ENCODE measurements at regions not wholly inside any gene's neighbourhood (a gene's known extent, or its start where the extent isn't known, plus 50 kb on each side); places are given as distances from the start of the nearest gene placed in this dataset.

GRCh38 chr13:44193731-44194130 is 179.9 kb upstream of the SERP2 start:
- TF ChIP-seq CTCF (IDR thresholded peaks at IDR 0.05) = no peak

- TF ChIP-seq CTCF (IDR thresholded peaks at IDR 0.05) = no peak
These were observed 178.4 kb upstream of the SERP2 start for GRCh38 chr13:44195245-44195644.

GRCh38 chr13:44196196-44196751 is 177.3 kb upstream of the SERP2 start:
- TF ChIP-seq CTCF (IDR thresholded peaks at IDR 0.05) = no peak

GRCh38 chr13:44197791-44198770 is 175.5 kb upstream of the SERP2 start:
- TF ChIP-seq CTCF (IDR thresholded peaks at IDR 0.05) = no peak

GRCh38 chr13:44198826-44199225 is 174.8 kb upstream of the SERP2 start:
- TF ChIP-seq CTCF (IDR thresholded peaks at IDR 0.05) = no peak

GRCh38 chr13:44199627-44200207 is 173.9 kb upstream of the SERP2 start:
- TF ChIP-seq CTCF (IDR thresholded peaks at IDR 0.05) = no peak

GRCh38 chr13:44206434-44206833 is 167.2 kb upstream of the SERP2 start:
- no peak for TF ChIP-seq CTCF (IDR thresholded peaks at IDR 0.05)

All from LNCAP (cell line).